ENCODE measurements at regions not wholly inside any gene's neighbourhood (a gene's known extent, or its start where the extent isn't known, plus 50 kb on each side); places are given as distances from the start of the nearest gene placed in this dataset.

DNA sequence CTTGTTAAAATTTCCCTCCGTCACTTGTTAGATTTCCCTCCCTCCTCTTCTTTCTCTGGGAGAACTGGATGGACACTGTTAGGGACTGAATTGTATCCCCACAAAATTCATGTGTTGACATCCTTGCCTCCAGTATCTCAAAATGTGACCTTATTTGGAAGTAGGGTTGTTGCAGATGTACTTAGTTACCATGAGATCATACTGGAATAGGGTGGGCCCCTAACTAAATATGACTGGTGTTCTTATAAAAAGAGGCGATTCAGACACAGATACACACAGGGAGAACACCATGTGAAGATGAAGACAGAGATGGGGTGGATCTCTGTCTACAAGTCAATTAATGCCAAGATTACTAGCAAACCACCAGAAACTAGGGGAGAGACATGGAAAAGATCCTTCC is 139.5 kb downstream of the ALDH8A1 start:
- no TSS peak for BruUV-seq (replicated peaks)
- H3K27ac Mint-ChIP-seq (ENCODE audit: unreplicated experiment), result no peak overlapping the region
- TF ChIP-seq, protein P1, sequence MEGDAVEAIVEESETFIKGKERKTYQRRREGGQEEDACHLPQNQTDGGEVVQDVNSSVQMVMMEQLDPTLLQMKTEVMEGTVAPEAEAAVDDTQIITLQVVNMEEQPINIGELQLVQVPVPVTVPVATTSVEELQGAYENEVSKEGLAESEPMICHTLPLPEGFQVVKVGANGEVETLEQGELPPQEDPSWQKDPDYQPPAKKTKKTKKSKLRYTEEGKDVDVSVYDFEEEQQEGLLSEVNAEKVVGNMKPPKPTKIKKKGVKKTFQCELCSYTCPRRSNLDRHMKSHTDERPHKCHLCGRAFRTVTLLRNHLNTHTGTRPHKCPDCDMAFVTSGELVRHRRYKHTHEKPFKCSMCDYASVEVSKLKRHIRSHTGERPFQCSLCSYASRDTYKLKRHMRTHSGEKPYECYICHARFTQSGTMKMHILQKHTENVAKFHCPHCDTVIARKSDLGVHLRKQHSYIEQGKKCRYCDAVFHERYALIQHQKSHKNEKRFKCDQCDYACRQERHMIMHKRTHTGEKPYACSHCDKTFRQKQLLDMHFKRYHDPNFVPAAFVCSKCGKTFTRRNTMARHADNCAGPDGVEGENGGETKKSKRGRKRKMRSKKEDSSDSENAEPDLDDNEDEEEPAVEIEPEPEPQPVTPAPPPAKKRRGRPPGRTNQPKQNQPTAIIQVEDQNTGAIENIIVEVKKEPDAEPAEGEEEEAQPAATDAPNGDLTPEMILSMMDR (IDR thresholded peaks at IDR 0.05; ENCODE audit: insufficient read depth in 1 of 2, low read depth in 1 of 2, low read length in 1 of 2, severe bottlenecking in 1 of 2, unreplicated experiment in 1 of 2), result no peak
- Histone ChIP-seq H3K4me1 (no peaks in the 10 kb centered on the region), H3K9me3 (no peaks in the 10 kb centered on the region), H3K36me3 (ENCODE audit: control insufficient read depth, insufficient read depth, low read length) (no peaks in the 10 kb centered on the region), H3K27me3 (replicated peaks; ENCODE audit: control insufficient read depth, insufficient read depth, low read length) (no peaks in the 10 kb centered on the region), H3K4me3 (ENCODE audit: low read depth, low read length) (no peak overlapping the region)
- ChIA-PET CTCF (no interaction called here), POLR2A (no interaction called here)
- no peaks in the 10 kb centered on the region for H3K4me1 Mint-ChIP-seq (ENCODE audit: low read depth, unreplicated experiment)
- H3K27me3 Mint-ChIP-seq (ENCODE audit: insufficient read depth, unreplicated experiment), result no peaks in the 10 kb centered on the region
- no peak for DNase-seq
- H3K9me3 Mint-ChIP-seq (ENCODE audit: unreplicated experiment), result no peaks in the 10 kb centered on the region
- H3K4me3 Mint-ChIP-seq (ENCODE audit: unreplicated experiment), result no peak overlapping the region
- intact Hi-C loops (cut with micrococcal nuclease; ENCODE audit: unreplicated experiment), result no loop called here
- H3K36me3 Mint-ChIP-seq (ENCODE audit: insufficient read depth, unreplicated experiment), result no peaks in the 10 kb centered on the region

DNA sequence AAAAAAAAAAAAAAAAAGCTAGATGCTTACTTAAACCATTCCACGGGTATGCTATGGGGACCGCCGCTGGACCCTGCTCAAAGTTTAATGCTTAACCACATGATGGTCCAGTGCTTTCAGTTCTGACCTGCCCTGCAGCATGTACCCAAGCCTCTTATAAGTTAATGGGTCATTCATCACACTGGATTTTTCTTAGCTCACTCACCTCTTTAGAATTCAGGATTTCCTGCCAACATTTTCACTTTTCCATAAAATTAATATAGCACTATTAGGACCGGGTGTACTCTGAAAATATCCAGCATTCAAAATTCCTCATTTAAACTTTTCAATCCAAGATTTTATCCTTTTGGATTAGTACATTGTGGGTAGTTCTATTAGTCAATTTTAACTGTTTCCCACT is 140.8 kb downstream of the ALDH8A1 start:
- no peak overlapping the region for H3K4me3 ChIP-seq (ENCODE audit: low read depth, low read length)
- intact Hi-C loops (cut with micrococcal nuclease; ENCODE audit: unreplicated experiment), result no loop called here
- Mint-ChIP-seq H3K4me1 (ENCODE audit: low read depth, unreplicated experiment) (no peaks in the 10 kb centered on the region), H3K9me3 (ENCODE audit: unreplicated experiment) (no peaks in the 10 kb centered on the region), H3K27ac (ENCODE audit: unreplicated experiment) (no peak overlapping the region), H3K27me3 (ENCODE audit: insufficient read depth, unreplicated experiment) (no peaks in the 10 kb centered on the region), H3K4me3 (ENCODE audit: unreplicated experiment) (no peak overlapping the region), H3K36me3 (ENCODE audit: insufficient read depth, unreplicated experiment) (no peaks in the 10 kb centered on the region)
- no TSS peak for BruUV-seq (replicated peaks)
- TF ChIP-seq, protein P1 (IDR thresholded peaks at IDR 0.05; ENCODE audit: insufficient read depth in 1 of 2, low read depth in 1 of 2, low read length in 1 of 2, severe bottlenecking in 1 of 2, unreplicated experiment in 1 of 2), result no peak
- CTCF ChIA-PET, result no interaction called here
- no peak for DNase-seq
- no peaks in the 10 kb centered on the region for H3K36me3 ChIP-seq (ENCODE audit: control insufficient read depth, insufficient read depth, low read length)
- POLR2A ChIA-PET, result no interaction called here
- H3K27me3 ChIP-seq (replicated peaks; ENCODE audit: control insufficient read depth, insufficient read depth, low read length), result no peaks in the 10 kb centered on the region
- H3K9me3 ChIP-seq, result no peaks in the 10 kb centered on the region
- H3K4me1 ChIP-seq, result no peaks in the 10 kb centered on the region

DNA sequence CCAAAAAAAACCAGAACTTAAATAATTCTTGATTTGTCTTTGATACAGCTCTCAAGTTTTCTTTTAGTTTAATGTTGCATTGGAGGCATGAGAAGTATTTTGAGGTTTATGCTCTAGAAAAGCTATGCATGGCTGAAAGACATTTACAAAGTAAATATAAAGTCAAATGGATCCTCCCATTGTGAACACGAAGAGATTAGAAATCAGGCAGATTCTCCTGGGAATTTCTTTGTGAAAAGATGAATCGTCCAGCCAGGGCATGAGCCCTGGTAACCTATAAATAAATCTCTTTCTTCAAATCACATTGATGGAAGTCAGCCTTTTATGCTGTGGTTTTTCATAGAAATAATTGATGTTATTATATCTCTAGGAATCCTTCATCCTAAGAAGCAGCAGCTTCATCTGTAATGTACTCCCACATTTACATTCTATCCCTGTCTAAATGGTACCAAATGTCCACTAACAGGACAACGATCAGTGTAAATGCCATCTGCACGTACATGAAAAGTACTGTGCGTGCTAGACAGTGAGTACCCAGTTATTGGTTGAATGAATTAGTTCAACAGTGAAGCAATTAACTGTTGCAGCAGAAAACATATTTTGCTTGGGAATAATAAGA is 143.6 kb downstream of the ALDH8A1 start:
- CTCF ChIA-PET, result no interaction called here
- intact Hi-C loops (cut with micrococcal nuclease; ENCODE audit: unreplicated experiment), result no loop called here

More for the DNA sequence above, 143.6 kb downstream of the ALDH8A1 start:
- Histone ChIP-seq H3K36me3 (ENCODE audit: control insufficient read depth, insufficient read depth, low read length) (no peaks in the 10 kb centered on the region), H3K27me3 (replicated peaks; ENCODE audit: control insufficient read depth, insufficient read depth, low read length) (no peaks in the 10 kb centered on the region), H3K4me1 (peaks cover 10% of the 10 kb centered on the region; the same call in 1 of the 2 replicates), H3K4me3 (ENCODE audit: low read depth, low read length) (no peak overlapping the region), H3K9me3 (no peaks in the 10 kb centered on the region)
- H3K9me3 Mint-ChIP-seq (ENCODE audit: unreplicated experiment), result no peaks in the 10 kb centered on the region
- no peaks in the 10 kb centered on the region for H3K27me3 Mint-ChIP-seq (ENCODE audit: insufficient read depth, unreplicated experiment)
- BruUV-seq (replicated peaks), result no TSS peak
- H3K27ac Mint-ChIP-seq (ENCODE audit: unreplicated experiment), result no peak overlapping the region
- POLR2A ChIA-PET, result no interaction called here
- H3K36me3 Mint-ChIP-seq (ENCODE audit: insufficient read depth, unreplicated experiment), result no peaks in the 10 kb centered on the region
- H3K4me1 Mint-ChIP-seq (ENCODE audit: low read depth, unreplicated experiment), result peaks cover 9% of the 10 kb centered on the region
- no peak for DNase-seq
- TF ChIP-seq, protein P1 (IDR thresholded peaks at IDR 0.05; ENCODE audit: insufficient read depth in 1 of 2, low read depth in 1 of 2, low read length in 1 of 2, severe bottlenecking in 1 of 2, unreplicated experiment in 1 of 2), result no peak
- H3K4me3 Mint-ChIP-seq (ENCODE audit: unreplicated experiment), result no peak overlapping the region

All from Caco-2 (cell line).